H9 (cell line): ENCODE measurements at regions not wholly inside any gene's neighbourhood (a gene's known extent, or its start where the extent isn't known, plus 50 kb on each side); places are given as distances from the start of the nearest gene placed in this dataset.

Source experiments
- DNase-seq: peaks from one replicate; pipeline ENCODE4 v3.0.0-alpha.2; 2017
- H2AFZ ChIP-seq: one replicate; pipeline ENCODE4 v1.6.1; 2013; ENCODE audit warnings: mild to moderate bottlenecking, low read length, control low read depth, moderate library complexity
- H2AK5ac ChIP-seq: 2 replicates; pipeline ENCODE4 v1.6.1; 2013; ENCODE audit warnings: low read length, control low read depth, mixed read lengths; ENCODE audit not compliant: insufficient read length
- H2BK120ac ChIP-seq: one replicate; pipeline ENCODE4 v1.6.1; 2013; ENCODE audit warnings: low read depth, mild to moderate bottlenecking, low read length, control low read depth, inconsistent platforms; ENCODE audit not compliant: poor library complexity, severe bottlenecking
- H2BK12ac ChIP-seq: 2 replicates; pipeline ENCODE4 v1.6.1; 2013; ENCODE audit warnings: low read length, control low read depth, mixed read lengths, low read depth; ENCODE audit not compliant: insufficient read length
- H2BK15ac ChIP-seq: 2 replicates; pipeline ENCODE4 v1.6.1; 2013; ENCODE audit warnings: low read depth, low read length, control low read depth
- H2BK20ac ChIP-seq: one replicate; pipeline ENCODE4 v1.6.1; 2013; ENCODE audit warnings: low read depth, mild to moderate bottlenecking, low read length, control low read depth, inconsistent platforms; ENCODE audit not compliant: poor library complexity, severe bottlenecking
- H2BK5ac ChIP-seq: 2 replicates; pipeline ENCODE4 v1.6.1; 2013; ENCODE audit warnings: low read length, control low read depth, mixed read lengths; ENCODE audit not compliant: insufficient read length
- H3K14ac ChIP-seq: 2 replicates; pipeline ENCODE4 v1.6.1; 2013; ENCODE audit warnings: low read length, control low read depth; ENCODE audit not compliant: insufficient read depth
- H3K18ac ChIP-seq: 2 replicates; pipeline ENCODE4 v1.6.1; 2013; ENCODE audit warnings: low read depth, mild to moderate bottlenecking, mixed read lengths, low read length, control low read depth; ENCODE audit not compliant: insufficient read length
- H3K23ac ChIP-seq: 2 replicates; pipeline ENCODE4 v1.6.1; 2013; ENCODE audit warnings: low read length, control low read depth, mixed read lengths, low read depth; ENCODE audit not compliant: insufficient read length
- H3K23me2 ChIP-seq: 2 replicates; pipeline ENCODE4 v1.6.1; 2013; ENCODE audit warnings: low read depth, mild to moderate bottlenecking, mixed read lengths, low read length, control low read depth; ENCODE audit not compliant: insufficient read length, poor library complexity, severe bottlenecking
- H3K27ac ChIP-seq: 2 replicates; pipeline ENCODE4 v1.5.1; 2013; ENCODE audit warnings: low read length, control low read depth, mixed read lengths, low read depth; ENCODE audit not compliant: insufficient read length
- H3K27me3 ChIP-seq: 2 replicates; pipeline ENCODE4 v1.6.1; 2013; ENCODE audit warnings: low read length, control low read depth, inconsistent platforms; ENCODE audit not compliant: insufficient read depth
- H3K4ac ChIP-seq: 2 replicates; pipeline ENCODE4 v1.6.1; 2013; ENCODE audit warnings: low read depth, mild to moderate bottlenecking, control low read depth, inconsistent platforms, low read length, moderate library complexity
- H3K4me1 ChIP-seq: 2 replicates; pipeline ENCODE4 v1.6.1; 2013; ENCODE audit warnings: low read length, control low read depth, inconsistent platforms; ENCODE audit not compliant: insufficient read depth
- H3K4me2 ChIP-seq: 2 replicates; pipeline ENCODE4 v1.6.1; 2013; ENCODE audit warnings: low read length, control low read depth, mixed read lengths; ENCODE audit not compliant: insufficient read length, insufficient read depth
- H3K56ac ChIP-seq: 2 replicates; pipeline ENCODE4 v1.6.1; 2013; ENCODE audit warnings: low read depth, mild to moderate bottlenecking, mixed read lengths, low read length, control low read depth; ENCODE audit not compliant: insufficient read length
- H3K79me1 ChIP-seq: 2 replicates; pipeline ENCODE4 v1.6.1; 2013; ENCODE audit warnings: low read depth, mild to moderate bottlenecking, moderate library complexity, low read length, control low read depth, inconsistent platforms; ENCODE audit not compliant: insufficient read depth, poor library complexity, severe bottlenecking
- H3K79me2 ChIP-seq: 2 replicates; pipeline ENCODE4 v1.6.1; 2013; ENCODE audit warnings: low read length, control low read depth, inconsistent platforms; ENCODE audit not compliant: insufficient read depth
- H3K9ac ChIP-seq: 2 replicates; pipeline ENCODE4 v1.6.1; 2013; ENCODE audit warnings: low read length, control low read depth, mixed read lengths; ENCODE audit not compliant: insufficient read length; ENCODE audit errors: extremely low read depth
- H3K9me3 ChIP-seq: one replicate; pipeline ENCODE4 v1.6.1; 2013; ENCODE audit warnings: low read depth, low read length, inconsistent platforms; ENCODE audit not compliant: control insufficient read depth
- H3T11ph ChIP-seq: one replicate; pipeline ENCODE4 v1.6.1; 2013; ENCODE audit warnings: mild to moderate bottlenecking, low read length, control low read depth, inconsistent platforms
- H4K20me1 ChIP-seq: one replicate; pipeline ENCODE4 v1.6.1; 2013; ENCODE audit not compliant: control insufficient read depth, insufficient read length, insufficient read depth
- H4K5ac ChIP-seq: 2 replicates; pipeline ENCODE4 v1.6.1; 2013; ENCODE audit warnings: low read depth, mild to moderate bottlenecking, mixed read lengths, low read length, control low read depth; ENCODE audit not compliant: insufficient read length
- H4K8ac ChIP-seq: replicated peaks from 2 replicates; pipeline ENCODE4 v1.6.1; 2013; ENCODE audit warnings: low read length, control low read depth, mixed read lengths, low read depth; ENCODE audit not compliant: insufficient read length
- H4K91ac ChIP-seq: 2 replicates; pipeline ENCODE4 v1.6.1; 2013; ENCODE audit warnings: low read depth, mild to moderate bottlenecking, moderate library complexity, mixed read lengths, low read length, control low read depth; ENCODE audit not compliant: insufficient read length
- H3K27ac Mint-ChIP-seq, 3 experiments: 2 replicates in 2 of 3; 3 replicates in 1 of 3; pipeline ENCODE4 v1.8.0; 2020 to 2021; ENCODE audit warnings: mixed read lengths in 3 of 3, mild to moderate bottlenecking in 1 of 3, moderate library complexity in 1 of 3
- H3K27me3 Mint-ChIP-seq: 2 replicates; pipeline ENCODE4 v1.8.0; 2021; ENCODE audit warnings: low read depth, mild to moderate bottlenecking, moderate library complexity, mixed read lengths
- H3K36me3 Mint-ChIP-seq, 3 experiments: 2 replicates in 2 of 3; 3 replicates in 1 of 3; pipeline ENCODE4 v1.8.0; 2020 to 2021; ENCODE audit warnings: low read depth in 3 of 3, mixed read lengths in 3 of 3; ENCODE audit not compliant: insufficient read depth in 1 of 3
- H3K4me1 Mint-ChIP-seq, 2 experiments: 2 replicates each; pipeline ENCODE4 v1.8.0; 2020; ENCODE audit warnings: mixed read lengths in 2 of 2
- H3K4me3 Mint-ChIP-seq, 2 experiments: 2 replicates in 1 of 2; 3 replicates in 1 of 2; pipeline ENCODE4 v1.8.0; 2020 to 2021; ENCODE audit warnings: mild to moderate bottlenecking in 2 of 2, mixed read lengths in 2 of 2, moderate library complexity in 1 of 2
- H3K9me3 Mint-ChIP-seq, 2 experiments: 2 replicates in 1 of 2; 3 replicates in 1 of 2; pipeline ENCODE4 v1.8.0; 2020; ENCODE audit warnings: mild to moderate bottlenecking in 2 of 2, mixed read lengths in 2 of 2, moderate library complexity in 1 of 2
- WGBS: extraction: QIAGEN DNeasy Blood & Tissue Kit; methylation state at CpG from one replicate; pipeline ENCODE4 v1.1.7; 2013; ENCODE audit warnings: missing lambda C conversion rate, low lambda C conversion rate, mixed read lengths; ENCODE audit not compliant: insufficient read length; ENCODE audit errors: extremely low coverage; 5-methylcytosine and 5-hydroxymethylcytosine counted together
- TF ChIP-seq, protein P1 (sequence below): fragments of 200-600 bp; sonication (generic); conservative IDR thresholded peaks from 3 replicates; pipeline ENCODE4 v1.8.0; 2021; ENCODE audit warnings: antibody characterized with exemption, mild to moderate bottlenecking

DNA sequence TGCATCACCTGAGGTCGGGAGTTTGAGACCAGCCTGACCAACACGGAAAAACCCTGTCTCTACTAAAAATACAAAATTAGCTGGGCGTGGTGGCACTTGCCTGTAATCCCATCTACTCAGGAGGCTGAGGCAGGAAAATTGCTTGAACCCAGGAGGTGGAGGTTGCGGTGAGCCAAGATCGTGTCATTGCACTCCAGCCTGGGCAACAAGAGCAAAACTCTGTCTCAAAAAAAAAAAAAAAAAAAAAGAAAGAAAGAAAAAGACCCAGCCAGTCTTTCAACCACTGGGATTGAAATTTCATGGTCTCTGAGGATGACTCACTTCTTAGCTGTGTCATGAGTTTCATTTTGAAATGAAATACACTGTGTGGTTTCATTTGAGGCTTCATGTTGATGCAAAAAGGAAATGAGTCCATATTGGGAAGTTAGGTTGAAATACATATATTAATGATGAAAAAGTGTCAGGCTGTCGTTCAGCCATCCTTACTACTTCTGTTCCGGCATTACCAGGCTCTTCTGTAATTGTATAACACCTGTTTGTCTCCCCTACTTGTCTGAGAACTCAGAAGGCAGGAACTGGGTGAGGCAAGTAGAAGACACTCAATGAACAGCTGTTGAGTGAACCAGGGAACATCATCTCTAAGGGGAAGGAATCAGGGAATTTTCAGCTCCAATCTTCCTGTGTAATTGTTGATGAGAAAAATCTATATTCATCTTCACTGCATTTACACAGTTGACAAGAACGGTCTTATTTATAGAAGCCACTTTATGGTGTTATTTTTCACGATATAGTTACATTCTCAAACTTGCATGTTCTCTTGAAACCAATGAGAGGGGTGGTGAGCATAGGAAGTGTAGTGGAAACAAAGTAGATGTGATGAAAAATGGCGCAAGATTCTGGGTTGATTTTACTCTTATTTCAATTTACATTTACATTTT, 87.4 kb downstream of the NFKBIZ start:
- no peak overlapping the region for H2BK5ac ChIP-seq
- WGBS: no CpG with 5 or more reads among the region's 10 CpGs
- TF ChIP-seq, protein P1, sequence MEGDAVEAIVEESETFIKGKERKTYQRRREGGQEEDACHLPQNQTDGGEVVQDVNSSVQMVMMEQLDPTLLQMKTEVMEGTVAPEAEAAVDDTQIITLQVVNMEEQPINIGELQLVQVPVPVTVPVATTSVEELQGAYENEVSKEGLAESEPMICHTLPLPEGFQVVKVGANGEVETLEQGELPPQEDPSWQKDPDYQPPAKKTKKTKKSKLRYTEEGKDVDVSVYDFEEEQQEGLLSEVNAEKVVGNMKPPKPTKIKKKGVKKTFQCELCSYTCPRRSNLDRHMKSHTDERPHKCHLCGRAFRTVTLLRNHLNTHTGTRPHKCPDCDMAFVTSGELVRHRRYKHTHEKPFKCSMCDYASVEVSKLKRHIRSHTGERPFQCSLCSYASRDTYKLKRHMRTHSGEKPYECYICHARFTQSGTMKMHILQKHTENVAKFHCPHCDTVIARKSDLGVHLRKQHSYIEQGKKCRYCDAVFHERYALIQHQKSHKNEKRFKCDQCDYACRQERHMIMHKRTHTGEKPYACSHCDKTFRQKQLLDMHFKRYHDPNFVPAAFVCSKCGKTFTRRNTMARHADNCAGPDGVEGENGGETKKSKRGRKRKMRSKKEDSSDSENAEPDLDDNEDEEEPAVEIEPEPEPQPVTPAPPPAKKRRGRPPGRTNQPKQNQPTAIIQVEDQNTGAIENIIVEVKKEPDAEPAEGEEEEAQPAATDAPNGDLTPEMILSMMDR: no peak
- DNase-seq: no peak
- no peaks in the 10 kb centered on the region for H3K4me1 ChIP-seq
- no peak overlapping the region for H3K9ac ChIP-seq
- H2AK5ac ChIP-seq: no peak overlapping the region
- H3K36me3 Mint-ChIP-seq: no peaks in the 10 kb centered on the region; a peak in 1 of 7 replicates
- H3K27ac ChIP-seq: no peak overlapping the region
- H3K27ac Mint-ChIP-seq: no peak overlapping the region
- H3K4me3 Mint-ChIP-seq: no peak overlapping the region
- H3K23me2 ChIP-seq: no peaks in the 10 kb centered on the region
- no peak overlapping the region for H4K91ac ChIP-seq
- H3K9me3 Mint-ChIP-seq: peaks cover 0 to 3% of the 10 kb centered on the region in 2 experiments; a peak in 1 of 5 replicates
- H3K14ac ChIP-seq: no peak overlapping the region
- H3K23ac ChIP-seq: no peak overlapping the region
- H2AFZ ChIP-seq: no peak overlapping the region
- no peak overlapping the region for H2BK120ac ChIP-seq
- H3T11ph ChIP-seq: no peak overlapping the region
- H4K5ac ChIP-seq: no peak overlapping the region
- no peaks in the 10 kb centered on the region for H3K9me3 ChIP-seq
- H2BK12ac ChIP-seq: no peak overlapping the region
- no peak overlapping the region for H3K4ac ChIP-seq
- H3K27me3 Mint-ChIP-seq: no peaks in the 10 kb centered on the region
- H3K27me3 ChIP-seq: no peaks in the 10 kb centered on the region
- H4K20me1 ChIP-seq: no peaks in the 10 kb centered on the region
- H2BK20ac ChIP-seq: no peak overlapping the region
- no peak overlapping the region for H3K18ac ChIP-seq
- H3K4me2 ChIP-seq: no peak overlapping the region
- H3K79me2 ChIP-seq: no peaks in the 10 kb centered on the region
- no peaks in the 10 kb centered on the region for H3K4me1 Mint-ChIP-seq
- H4K8ac ChIP-seq: no peak overlapping the region
- H3K79me1 ChIP-seq: no peaks in the 10 kb centered on the region
- no peak overlapping the region for H3K56ac ChIP-seq
- H2BK15ac ChIP-seq: no peak overlapping the region
